ENCODE measurements at regions not wholly inside any gene's neighbourhood (a gene's known extent, or its start where the extent isn't known, plus 50 kb on each side); places are given as distances from the start of the nearest gene placed in this dataset.

DNA sequence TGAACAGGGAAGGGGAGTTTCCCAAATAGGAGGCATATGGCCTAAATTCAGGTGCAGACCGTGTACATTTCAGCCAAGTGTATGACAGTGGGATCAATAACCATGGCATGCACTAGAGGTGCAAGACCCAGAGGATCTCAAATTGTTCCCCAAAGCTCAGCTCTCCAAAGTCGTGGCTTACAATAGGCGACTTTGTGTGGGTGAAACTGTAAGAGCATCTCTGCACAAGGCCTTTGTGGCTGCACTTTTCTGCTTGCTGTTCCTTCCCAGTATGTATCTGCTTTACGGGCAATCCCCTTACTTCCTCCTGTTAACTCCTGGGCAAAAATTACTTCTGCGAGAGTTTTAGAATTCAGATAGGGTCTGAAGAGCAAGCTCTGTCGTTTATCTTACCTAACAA lies 518.3 kb upstream of the ZFP42 start:
- H3K4me3 ChIP-seq (replicated peaks in 1 of 3; ENCODE audit: insufficient read depth in 1 of 3, low read depth in 2 of 3, low read length in 3 of 3), result no peak overlapping the region
- no peaks in the 10 kb centered on the region for H3K9me3 ChIP-seq (ENCODE audit: low read length)
- intact Hi-C loops (cut with micrococcal nuclease; ENCODE audit: unreplicated experiment), result no loop called here
- in situ Hi-C loops (cut with HindIII; ENCODE audit: extremely low pct_ligation_motif_present, low pct_unique_long_range_greater_than_20kb), result no loop called here
- H3K27ac ChIP-seq (ENCODE audit: extremely low read length, insufficient read depth, low read length), result no peak overlapping the region
- BruUV-seq (replicated peaks), result no TSS peak
- ChIA-PET CTCF (ENCODE audit: low intra/inter-chr PET ratio, low total read pairs) (no interaction called here), POLR2A (no interaction called here)
- WGBS (ENCODE audit: low lambda C conversion rate), result 0% methylated on average over 6 of the region's 6 CpGs
- no peak for ATAC-seq
- no peak for FAIRE-seq
- H3K79me2 ChIP-seq (ENCODE audit: insufficient read depth, low read length), result no peaks in the 10 kb centered on the region
- H4K20me1 ChIP-seq (ENCODE audit: insufficient read depth, low read length), result no peaks in the 10 kb centered on the region
- no peak for DNase-seq (ENCODE audit: low spot score)
- no peak for TF ChIP-seq MAFG (CRISPR knock-in tag; IDR thresholded peaks at IDR 0.05)
- TF ChIP-seq, protein P1, sequence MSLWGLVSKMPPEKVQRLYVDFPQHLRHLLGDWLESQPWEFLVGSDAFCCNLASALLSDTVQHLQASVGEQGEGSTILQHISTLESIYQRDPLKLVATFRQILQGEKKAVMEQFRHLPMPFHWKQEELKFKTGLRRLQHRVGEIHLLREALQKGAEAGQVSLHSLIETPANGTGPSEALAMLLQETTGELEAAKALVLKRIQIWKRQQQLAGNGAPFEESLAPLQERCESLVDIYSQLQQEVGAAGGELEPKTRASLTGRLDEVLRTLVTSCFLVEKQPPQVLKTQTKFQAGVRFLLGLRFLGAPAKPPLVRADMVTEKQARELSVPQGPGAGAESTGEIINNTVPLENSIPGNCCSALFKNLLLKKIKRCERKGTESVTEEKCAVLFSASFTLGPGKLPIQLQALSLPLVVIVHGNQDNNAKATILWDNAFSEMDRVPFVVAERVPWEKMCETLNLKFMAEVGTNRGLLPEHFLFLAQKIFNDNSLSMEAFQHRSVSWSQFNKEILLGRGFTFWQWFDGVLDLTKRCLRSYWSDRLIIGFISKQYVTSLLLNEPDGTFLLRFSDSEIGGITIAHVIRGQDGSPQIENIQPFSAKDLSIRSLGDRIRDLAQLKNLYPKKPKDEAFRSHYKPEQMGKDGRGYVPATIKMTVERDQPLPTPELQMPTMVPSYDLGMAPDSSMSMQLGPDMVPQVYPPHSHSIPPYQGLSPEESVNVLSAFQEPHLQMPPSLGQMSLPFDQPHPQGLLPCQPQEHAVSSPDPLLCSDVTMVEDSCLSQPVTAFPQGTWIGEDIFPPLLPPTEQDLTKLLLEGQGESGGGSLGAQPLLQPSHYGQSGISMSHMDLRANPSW (CRISPR knock-in tag; IDR thresholded peaks at IDR 0.05; ENCODE audit: borderline replicate concordance), result no peak
- no peak for TF ChIP-seq TCF7L2 (IDR thresholded peaks at IDR 0.05; ENCODE audit: low read depth, low read length)
- TF ChIP-seq PRMT3 (CRISPR knock-in tag; IDR thresholded peaks at IDR 0.05; ENCODE audit: borderline replicate concordance, low read depth), result no peak
- no peak for TF ChIP-seq ZFP36L2 (CRISPR knock-in tag; IDR thresholded peaks at IDR 0.05)
- TF ChIP-seq SUZ12 (IDR thresholded peaks at IDR 0.05; ENCODE audit: low read depth, low read length), result no peak
- no peak for TF ChIP-seq LCORL (IDR thresholded peaks at IDR 0.05)
- no peak for TF ChIP-seq LCORL (CRISPR knock-in tag; IDR thresholded peaks at IDR 0.05)
- TF ChIP-seq NAIF1 (CRISPR knock-in tag; IDR thresholded peaks at IDR 0.05; ENCODE audit: borderline replicate concordance), result no peak
- TF ChIP-seq TSC22D2 (CRISPR knock-in tag; IDR thresholded peaks at IDR 0.05; ENCODE audit: borderline replicate concordance), result no peak
- no peak for TF ChIP-seq ZNF3 (CRISPR knock-in tag; IDR thresholded peaks at IDR 0.05)
- TF ChIP-seq STAT5B (CRISPR knock-in tag; IDR thresholded peaks at IDR 0.05), result no peak
- TF ChIP-seq DNMT1 (CRISPR knock-in tag; IDR thresholded peaks at IDR 0.05), result no peak
- TF ChIP-seq ZNF143 (CRISPR knock-in tag; IDR thresholded peaks at IDR 0.05), result no peak
- TF ChIP-seq, protein P2, sequence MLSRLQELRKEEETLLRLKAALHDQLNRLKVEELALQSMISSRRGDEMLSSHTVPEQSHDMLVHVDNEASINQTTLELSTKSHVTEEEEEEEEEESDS (CRISPR knock-in tag; IDR thresholded peaks at IDR 0.05; ENCODE audit: borderline replicate concordance), result no peak
- TF ChIP-seq HMGA1 (CRISPR knock-in tag; conservative IDR thresholded peaks at IDR 0.05), result no peak
- no peak for TF ChIP-seq IRX3 (CRISPR knock-in tag; IDR thresholded peaks at IDR 0.05; ENCODE audit: borderline replicate concordance, low read depth)
- TF ChIP-seq, protein P3, sequence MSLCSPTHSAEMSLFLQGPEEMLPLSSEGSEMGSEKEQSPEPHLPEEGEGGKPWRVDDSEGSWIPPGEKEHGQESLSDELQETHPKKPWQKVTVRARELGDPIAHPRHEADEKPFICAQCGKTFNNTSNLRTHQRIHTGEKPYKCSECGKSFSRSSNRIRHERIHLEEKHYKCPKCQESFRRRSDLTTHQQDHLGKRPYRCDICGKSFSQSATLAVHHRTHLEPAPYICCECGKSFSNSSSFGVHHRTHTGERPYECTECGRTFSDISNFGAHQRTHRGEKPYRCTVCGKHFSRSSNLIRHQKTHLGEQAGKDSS (CRISPR knock-in tag; IDR thresholded peaks at IDR 0.05; ENCODE audit: borderline replicate concordance, low read depth), result no peak
- H3K36me3 ChIP-seq (replicated peaks in 1 of 2; ENCODE audit: control insufficient read depth in 1 of 2, insufficient read depth in 2 of 2, low read length in 2 of 2), result no peaks in the 10 kb centered on the region
- no peak overlapping the region for H3K4me2 ChIP-seq (ENCODE audit: low read depth, low read length)
- H3K9ac ChIP-seq (ENCODE audit: insufficient read depth, low read depth, low read length), result no peak overlapping the region
- H3K4me1 ChIP-seq (ENCODE audit: insufficient read depth, low read length), result peaks cover 9% of the 10 kb centered on the region
- no peaks in the 10 kb centered on the region; a peak in 1 of 5 replicates for H3K27me3 ChIP-seq (ENCODE audit: control insufficient read depth in 1 of 2, insufficient read depth in 2 of 2, low read length in 2 of 2)
- no peak overlapping the region for H2AFZ ChIP-seq (ENCODE audit: low read length)
